Epithelial cell of proximal tubule (primary cell): ENCODE measurements at regions not wholly inside any gene's neighbourhood (a gene's known extent, or its start where the extent isn't known, plus 50 kb on each side); places are given as distances from the start of the nearest gene placed in this dataset.

Experiments used
- DNase-seq: peaks from one replicate; pipeline ENCODE4 v3.0.0-alpha.2; 2011; ENCODE audit warnings: low read depth
- H3K4me3 ChIP-seq: 2 replicates; pipeline ENCODE4 v1.5.1; 2011; ENCODE audit warnings: low read depth, mild to moderate bottlenecking, low read length
- CTCF ChIP-seq: conservative IDR thresholded peaks from 2 replicates; pipeline ENCODE4 v1.5.1; 2012; ENCODE audit warnings: low read depth, mild to moderate bottlenecking, low read length

GRCh38 chr15:96390986-96391385 lies 60.5 kb downstream of the NR2F2 start:
- peak; percentile 45 for DNase-seq
- H3K4me3 ChIP-seq, result no peak overlapping the region
- no peak for TF ChIP-seq CTCF

- TF ChIP-seq CTCF, result no peak
- no peak for DNase-seq
- H3K4me3 ChIP-seq, result peak overlapping the region; percentile 30
These were observed 62.1 kb downstream of the NR2F2 start for GRCh38 chr15:96392380-96393208.

GRCh38 chr15:96393209-96393513 lies 62.7 kb downstream of the NR2F2 start:
- no peak for DNase-seq
- H3K4me3 ChIP-seq, result peak overlapping the region; percentile 30
- TF ChIP-seq CTCF, result no peak

- TF ChIP-seq CTCF, result peak; percentile 26
- no peak overlapping the region for H3K4me3 ChIP-seq
- DNase-seq, result no peak
These were observed 65.2 kb downstream of the NR2F2 start for GRCh38 chr15:96395687-96396086.

- DNase-seq, result no peak
- TF ChIP-seq CTCF, result no peak
- H3K4me3 ChIP-seq, result no peak overlapping the region
These were observed 68.3 kb downstream of the NR2F2 start for GRCh38 chr15:96398776-96399175.

GRCh38 chr15:96402403-96402802 lies 71.9 kb downstream of the NR2F2 start:
- H3K4me3 ChIP-seq, result no peak overlapping the region
- no peak for DNase-seq
- no peak for TF ChIP-seq CTCF

GRCh38 chr15:96403071-96403470 lies 72.6 kb downstream of the NR2F2 start:
- no peak for DNase-seq
- no peak overlapping the region for H3K4me3 ChIP-seq
- TF ChIP-seq CTCF, result peak; percentile 16
